ENCODE measurements at regions not wholly inside any gene's neighbourhood (a gene's known extent, or its start where the extent isn't known, plus 50 kb on each side); places are given as distances from the start of the nearest gene placed in this dataset.

DNA sequence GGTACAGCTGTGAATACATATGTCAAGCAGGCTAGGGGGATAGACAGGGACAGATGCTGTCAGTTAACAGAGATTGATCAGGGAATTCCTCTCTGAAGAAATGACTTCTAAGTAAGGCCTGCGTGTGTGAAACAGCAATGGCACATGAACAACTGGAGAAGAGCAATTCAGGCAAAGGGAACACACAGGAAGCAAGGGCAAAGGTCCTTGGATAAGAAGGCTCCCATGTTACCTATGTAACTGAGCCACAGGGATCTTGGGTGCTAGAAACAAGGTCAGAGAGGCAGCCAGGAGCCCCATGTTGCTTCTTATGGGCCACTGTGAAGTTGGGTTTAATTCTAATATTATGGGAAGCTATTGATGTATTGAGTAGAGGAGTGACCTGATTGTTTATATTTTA lies 373.7 kb upstream of the ACVR2A start:
- no peak overlapping the region for H3K27ac ChIP-seq (ENCODE audit: insufficient read length, low read depth, low read length)
- H3K9me3 ChIP-seq (ENCODE audit: control insufficient read depth, low read depth, low read length) = no peaks in the 10 kb centered on the region
- H3K27me3 ChIP-seq (ENCODE audit: insufficient read depth, low read length) = no peaks in the 10 kb centered on the region
- DNase-seq = no peak
- H3K79me2 ChIP-seq (ENCODE audit: insufficient read depth, low read length) = no peaks in the 10 kb centered on the region
- H2BK15ac ChIP-seq (ENCODE audit: low read depth, low read length) = no peak overlapping the region
- Mint-ChIP-seq H3K9me3 (no peaks in the 10 kb centered on the region), H3K27ac (no peak overlapping the region), H3K4me1 (peaks cover 41 to 42% of the 10 kb centered on the region in 2 experiments), H3K4me3 (no peak overlapping the region), H3K36me3 (ENCODE audit: insufficient read depth in 1 of 3, low read depth in 3 of 3) (0 out of 7 replicates have a peak, but pooled peaks cover 0 to 3% (median 0%) of the 10 kb centered on the region in 3 experiments), H3K27me3 (ENCODE audit: low read depth) (no peaks in the 10 kb centered on the region; the same call in 1 of the 2 replicates)
- H2AK5ac ChIP-seq (ENCODE audit: insufficient read length, low read length) = no peak overlapping the region
- no peak overlapping the region for H3K9ac ChIP-seq (ENCODE audit: extremely low read depth, insufficient read length, low read length)
- no peaks in the 10 kb centered on the region for H4K20me1 ChIP-seq (ENCODE audit: control insufficient read depth, insufficient read depth, insufficient read length)
- no CpG with 5 or more reads among the region's 1 CpG for WGBS (ENCODE audit: extremely low coverage, insufficient read length, low lambda C conversion rate)
- H3K4ac ChIP-seq (ENCODE audit: low read depth, low read length) = no peak overlapping the region
- H4K5ac ChIP-seq (ENCODE audit: insufficient read length, low read depth, low read length) = no peak overlapping the region
- H3K14ac ChIP-seq (ENCODE audit: insufficient read depth, low read length) = no peak overlapping the region
- no peak overlapping the region for H4K91ac ChIP-seq (ENCODE audit: insufficient read length, low read depth, low read length)
- H2BK120ac ChIP-seq (ENCODE audit: low read depth, low read length, poor library complexity, severe bottlenecking) = no peak overlapping the region
- no peaks in the 10 kb centered on the region for H3K23me2 ChIP-seq (ENCODE audit: insufficient read length, low read depth, low read length, poor library complexity, severe bottlenecking)
- H3K23ac ChIP-seq (ENCODE audit: insufficient read length, low read depth, low read length) = no peak overlapping the region
- H3K79me1 ChIP-seq (ENCODE audit: insufficient read depth, low read depth, low read length, poor library complexity, severe bottlenecking) = no peaks in the 10 kb centered on the region
- H2BK20ac ChIP-seq (ENCODE audit: low read depth, low read length, poor library complexity, severe bottlenecking) = no peak overlapping the region
- TF ChIP-seq, protein P1, sequence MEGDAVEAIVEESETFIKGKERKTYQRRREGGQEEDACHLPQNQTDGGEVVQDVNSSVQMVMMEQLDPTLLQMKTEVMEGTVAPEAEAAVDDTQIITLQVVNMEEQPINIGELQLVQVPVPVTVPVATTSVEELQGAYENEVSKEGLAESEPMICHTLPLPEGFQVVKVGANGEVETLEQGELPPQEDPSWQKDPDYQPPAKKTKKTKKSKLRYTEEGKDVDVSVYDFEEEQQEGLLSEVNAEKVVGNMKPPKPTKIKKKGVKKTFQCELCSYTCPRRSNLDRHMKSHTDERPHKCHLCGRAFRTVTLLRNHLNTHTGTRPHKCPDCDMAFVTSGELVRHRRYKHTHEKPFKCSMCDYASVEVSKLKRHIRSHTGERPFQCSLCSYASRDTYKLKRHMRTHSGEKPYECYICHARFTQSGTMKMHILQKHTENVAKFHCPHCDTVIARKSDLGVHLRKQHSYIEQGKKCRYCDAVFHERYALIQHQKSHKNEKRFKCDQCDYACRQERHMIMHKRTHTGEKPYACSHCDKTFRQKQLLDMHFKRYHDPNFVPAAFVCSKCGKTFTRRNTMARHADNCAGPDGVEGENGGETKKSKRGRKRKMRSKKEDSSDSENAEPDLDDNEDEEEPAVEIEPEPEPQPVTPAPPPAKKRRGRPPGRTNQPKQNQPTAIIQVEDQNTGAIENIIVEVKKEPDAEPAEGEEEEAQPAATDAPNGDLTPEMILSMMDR (conservative IDR thresholded peaks at IDR 0.05) = no peak
- no peak overlapping the region for H3K56ac ChIP-seq (ENCODE audit: insufficient read length, low read depth, low read length)
- no peak overlapping the region for H3T11ph ChIP-seq (ENCODE audit: low read length)
- peaks cover 11% of the 10 kb centered on the region for H3K4me1 ChIP-seq (ENCODE audit: insufficient read depth, low read length)
- H3K4me2 ChIP-seq (ENCODE audit: insufficient read depth, insufficient read length, low read length) = no peak overlapping the region
- no peak overlapping the region for H2BK12ac ChIP-seq (ENCODE audit: insufficient read length, low read depth, low read length)
- no peak overlapping the region for H3K18ac ChIP-seq (ENCODE audit: insufficient read length, low read depth, low read length)
- H2AFZ ChIP-seq (ENCODE audit: low read length) = no peak overlapping the region
- H2BK5ac ChIP-seq (ENCODE audit: insufficient read length, low read length) = no peak overlapping the region
- no peak overlapping the region for H4K8ac ChIP-seq (replicated peaks; ENCODE audit: insufficient read length, low read depth, low read length)
